ENCODE measurements at regions not wholly inside any gene's neighbourhood (a gene's known extent, or its start where the extent isn't known, plus 50 kb on each side); places are given as distances from the start of the nearest gene placed in this dataset.
"Not testable (repeated sequence)": the region's sequence is repeated elsewhere in the genome, so short reads cannot be mapped to it uniquely, and the experiment has no call there.

GRCh38 chr12:13440844-13441243 is 244.3 kb downstream of the EMP1 start:
- DNase-seq (ENCODE audit: low read depth) = no peak

DNA sequence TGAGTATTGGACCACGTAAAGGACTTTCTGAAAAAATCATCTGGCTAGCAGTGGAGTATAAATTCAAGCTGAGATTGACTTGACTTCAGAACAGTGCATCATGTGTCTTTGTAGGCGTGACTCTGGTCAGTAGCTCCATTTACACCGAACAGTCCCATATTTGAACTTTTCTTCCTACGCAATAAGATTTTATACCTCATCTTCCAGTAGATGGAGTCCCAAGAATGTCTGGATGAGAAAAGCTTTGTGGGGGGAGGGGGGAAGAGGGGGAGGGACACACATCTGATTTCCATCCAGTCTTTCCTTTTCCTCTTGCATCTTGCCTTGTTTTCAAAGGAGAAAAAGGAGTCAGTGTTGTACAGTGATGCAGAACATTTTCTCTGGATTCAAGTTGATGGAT is 241.0 kb downstream of the EMP1 start:
- no peak for DNase-seq (ENCODE audit: low read depth)

GRCh38 chr12:13436696-13437391 is 240.3 kb downstream of the EMP1 start:
- DNase-seq (ENCODE audit: low read depth) = no peak

- no peak for DNase-seq (ENCODE audit: low read depth)
These were observed 239.7 kb downstream of the EMP1 start for GRCh38 chr12:13436182-13436581.

GRCh38 chr12:13435235-13435933 is 238.9 kb downstream of the EMP1 start:
- no peak for DNase-seq (ENCODE audit: low read depth)

- no peak for DNase-seq (ENCODE audit: low read depth)
These were observed 237.2 kb downstream of the EMP1 start for GRCh38 chr12:13433768-13434167.

GRCh38 chr12:13431041-13431440 is 234.5 kb downstream of the EMP1 start:
- no peak for DNase-seq (ENCODE audit: low read depth)

DNA sequence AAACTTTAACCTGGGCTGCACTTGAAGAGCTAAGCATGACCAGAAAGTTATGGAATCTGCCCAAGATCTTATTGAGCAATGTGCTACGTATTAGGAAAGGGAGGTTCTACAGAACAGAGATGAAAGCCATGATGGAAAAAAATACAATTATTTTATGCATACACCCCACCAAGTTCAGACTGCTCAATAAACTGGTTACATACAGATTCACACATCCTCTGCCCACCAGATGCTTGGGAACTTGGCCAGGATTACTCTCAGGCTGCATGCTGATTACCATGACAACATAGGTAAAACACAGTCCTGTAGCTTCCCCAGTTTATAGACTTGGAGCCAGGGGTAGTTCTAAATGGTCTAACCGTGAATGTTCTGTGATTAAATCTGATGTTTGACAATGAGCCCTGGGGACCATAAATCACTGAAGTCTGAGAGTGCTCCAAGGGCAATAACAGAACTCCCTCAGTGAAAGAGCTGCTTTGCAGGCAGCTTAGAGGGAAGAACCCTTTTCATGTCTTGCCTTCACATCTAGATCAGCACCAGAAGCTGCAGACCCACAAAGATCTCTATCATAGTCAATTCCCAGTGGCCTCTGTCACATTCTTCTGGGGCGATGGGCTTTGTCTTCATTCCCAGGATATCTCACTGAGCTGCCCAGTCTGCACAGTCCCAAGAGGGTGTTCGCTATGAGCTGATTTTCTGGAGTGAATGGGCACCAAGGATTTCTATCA is 232.2 kb downstream of the EMP1 start:
- no peak for DNase-seq (ENCODE audit: low read depth)

GRCh38 chr12:13425766-13426165 is 229.2 kb downstream of the EMP1 start:
- DNase-seq (ENCODE audit: low read depth) = no peak

DNA sequence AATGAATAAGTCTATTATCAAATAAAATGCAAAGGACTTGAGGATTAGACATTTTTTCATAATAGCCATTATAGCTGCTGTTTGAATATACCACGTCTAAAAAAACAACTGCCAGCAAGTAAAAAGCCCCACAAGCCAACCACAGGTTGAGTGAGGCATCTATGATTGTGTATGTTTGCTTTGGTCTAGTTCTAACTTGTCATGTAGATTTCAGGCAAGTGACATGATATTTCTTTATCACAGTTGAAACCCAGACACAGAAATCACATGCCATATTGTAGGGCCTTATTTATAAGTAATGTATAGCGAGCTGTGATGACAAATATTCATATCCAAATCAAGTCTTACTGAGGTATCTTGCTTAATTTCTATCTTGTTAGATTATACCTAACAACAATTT is 225.8 kb downstream of the EMP1 start:
- DNase-seq (ENCODE audit: low read depth) = no peak

GRCh38 chr12:13417516-13417915 is 221.0 kb downstream of the EMP1 start:
- no peak for DNase-seq (ENCODE audit: low read depth)

GRCh38 chr12:13411287-13411686 is 214.8 kb downstream of the EMP1 start:
- DNase-seq (ENCODE audit: low read depth) = no peak

DNA sequence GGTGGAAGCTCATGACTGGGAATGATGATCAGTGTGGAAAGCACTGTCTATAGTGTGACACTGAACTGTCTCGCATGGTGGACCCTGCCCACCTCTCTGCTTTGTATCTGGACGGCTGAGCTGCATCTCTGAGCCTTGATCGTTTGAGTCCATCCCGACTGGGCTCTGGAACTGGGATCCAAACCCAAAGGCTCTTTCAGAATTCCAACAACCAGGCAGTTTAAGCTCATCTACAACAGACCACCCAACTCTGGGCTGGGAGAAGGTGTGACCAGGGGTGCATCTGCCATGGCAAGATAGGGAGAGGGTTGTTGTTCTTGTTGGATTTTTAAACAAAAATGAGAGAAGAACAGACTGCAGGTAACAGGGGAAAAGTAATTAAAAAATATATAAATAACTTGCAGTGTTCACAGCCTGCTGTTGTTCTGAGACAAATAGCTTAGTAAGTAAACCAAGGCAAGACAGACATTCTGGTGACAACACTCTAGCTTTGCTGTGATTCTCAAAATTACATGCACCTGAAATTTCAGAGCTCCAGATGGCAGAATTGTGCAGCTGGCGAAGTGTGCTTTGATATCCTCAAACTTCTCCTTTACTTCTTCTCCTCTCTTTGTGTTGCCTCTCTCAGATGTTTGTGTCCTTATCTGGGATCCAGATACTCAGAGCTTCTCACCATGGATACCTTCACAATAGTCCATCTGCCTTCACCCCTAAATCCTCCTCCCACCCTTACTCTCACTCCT is 209.6 kb downstream of the EMP1 start:
- DNase-seq (ENCODE audit: low read depth) = no peak

- DNase-seq (ENCODE audit: low read depth) = no peak
These were observed 208.3 kb downstream of the EMP1 start for GRCh38 chr12:13404631-13405473.

DNA sequence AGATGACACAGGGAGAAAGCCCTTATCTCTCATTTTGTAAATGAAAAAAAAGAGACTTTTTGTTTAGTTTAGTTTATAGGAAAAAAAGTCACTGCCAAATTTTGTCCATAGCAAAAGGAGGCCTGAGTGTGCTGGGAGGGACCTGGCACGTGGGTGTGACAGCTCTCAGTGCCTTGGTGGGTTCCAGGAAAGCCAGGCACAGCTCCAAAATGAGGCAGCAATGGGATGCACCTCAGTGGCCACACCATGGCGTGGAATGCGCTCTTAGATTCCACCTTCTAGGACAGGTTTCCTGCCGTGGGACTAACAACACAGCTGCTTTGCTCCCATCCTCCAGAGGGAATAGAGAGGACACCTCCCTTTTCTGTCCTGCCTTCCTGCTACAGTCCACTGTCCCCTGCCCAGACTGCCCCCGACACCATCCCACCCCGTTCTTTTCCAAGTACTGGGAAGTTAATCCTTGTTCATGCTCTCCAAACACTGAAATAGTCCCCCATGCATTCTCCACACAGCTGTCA is 207.6 kb downstream of the EMP1 start:
- no peak for DNase-seq (ENCODE audit: low read depth)

- DNase-seq (ENCODE audit: low read depth) = not testable (repeated sequence)
These were observed 194.8 kb downstream of the EMP1 start for GRCh38 chr12:13391375-13391774.

DNA sequence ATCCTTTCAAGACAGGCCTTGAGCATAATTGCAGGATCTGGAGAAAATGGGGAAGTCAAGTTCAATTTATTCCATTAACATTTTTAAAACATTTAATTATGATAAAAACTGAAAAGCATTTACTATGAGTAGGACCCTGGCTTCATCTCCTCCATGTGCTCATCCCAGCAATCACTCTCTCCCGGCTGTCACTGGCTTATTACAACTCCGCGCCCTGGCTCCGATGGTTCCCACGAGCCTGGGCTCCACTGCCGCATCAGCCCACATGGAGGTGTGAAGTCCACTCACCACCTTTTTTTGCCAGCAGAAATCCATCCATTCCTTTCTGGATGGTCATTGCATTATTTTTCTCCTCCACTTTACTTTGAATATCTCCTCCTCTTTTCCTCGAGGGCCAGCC is 194.4 kb downstream of the EMP1 start:
- DNase-seq (ENCODE audit: low read depth) = no peak

DNA sequence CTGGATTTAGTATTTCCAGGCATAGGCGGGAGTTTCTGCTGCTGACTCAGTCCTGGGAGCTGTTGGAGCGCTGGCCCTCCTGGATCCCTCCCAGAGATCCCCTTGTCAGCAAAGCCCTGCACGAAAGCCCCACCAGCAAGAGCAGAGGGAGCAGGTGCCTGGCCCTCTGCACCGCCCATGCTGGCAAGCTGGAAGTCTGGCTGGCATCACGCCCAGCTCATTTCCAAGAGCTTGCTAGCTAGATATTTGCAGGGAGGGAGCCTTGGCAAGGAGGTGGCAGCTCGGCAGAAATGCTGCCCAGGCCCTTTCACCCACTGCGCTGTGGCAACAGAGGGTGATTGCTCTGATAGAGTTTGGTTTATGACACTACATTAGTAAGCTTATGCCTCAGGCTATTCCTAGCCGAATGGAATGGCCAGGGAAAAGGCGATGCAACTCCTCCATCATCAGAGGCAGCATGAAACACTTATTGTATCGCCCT is 193.9 kb downstream of the EMP1 start:
- DNase-seq (ENCODE audit: low read depth) = no peak

DNA sequence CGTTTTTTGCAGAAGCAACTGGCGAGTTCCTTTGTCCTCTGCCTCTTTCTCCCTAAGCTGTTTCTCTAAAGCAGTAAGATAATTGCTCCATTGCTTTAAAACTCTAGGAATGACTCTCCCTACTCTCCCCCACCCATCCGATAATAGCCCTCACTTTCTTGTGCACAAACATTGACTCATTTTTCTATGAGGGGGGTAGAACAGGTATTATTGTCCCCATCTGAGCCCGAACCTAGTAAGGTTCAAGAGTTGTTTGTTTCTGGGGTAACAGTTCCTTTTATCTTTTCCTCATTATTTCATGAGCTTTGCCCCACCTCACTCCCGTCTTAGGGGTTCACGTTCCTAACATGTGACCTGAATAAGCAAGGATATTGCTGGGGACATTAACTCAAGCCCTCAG is 190.6 kb downstream of the EMP1 start:
- no peak for DNase-seq (ENCODE audit: low read depth)

- DNase-seq (ENCODE audit: low read depth) = no peak
These were observed 190.0 kb downstream of the EMP1 start for GRCh38 chr12:13386323-13387039.
